T-helper 1 cell treated with Interleukin-12 subunit alpha and Interleukin-12 subunit beta and Interleukin-4 antibody, amounts not matched to agents 30 μg/mL and 1 μg/mL, for 36 hours (primary cell): ENCODE measurements at regions not wholly inside any gene's neighbourhood (a gene's known extent, or its start where the extent isn't known, plus 50 kb on each side); places are given as distances from the start of the nearest gene placed in this dataset.

ENCODE experiments used
- H3K27ac Mint-ChIP-seq: one replicate; pipeline ENCODE4 v1.8.0; 2021; ENCODE audit warnings: mild to moderate bottlenecking, mixed read lengths
- H3K27me3 Mint-ChIP-seq: one replicate; pipeline ENCODE4 v1.8.0; 2021; ENCODE audit warnings: low read depth, mixed read lengths
- H3K36me3 Mint-ChIP-seq: one replicate; pipeline ENCODE4 v1.8.0; 2021; ENCODE audit warnings: low read depth, mixed read lengths
- H3K4me1 Mint-ChIP-seq: one replicate; pipeline ENCODE4 v1.8.0; 2021; ENCODE audit warnings: low read depth, mixed read lengths
- H3K4me3 Mint-ChIP-seq: one replicate; pipeline ENCODE4 v1.8.0; 2021; ENCODE audit warnings: mild to moderate bottlenecking, moderate library complexity, mixed read lengths
- H3K9me3 Mint-ChIP-seq: one replicate; pipeline ENCODE4 v1.8.0; 2021; ENCODE audit warnings: mixed read lengths

DNA sequence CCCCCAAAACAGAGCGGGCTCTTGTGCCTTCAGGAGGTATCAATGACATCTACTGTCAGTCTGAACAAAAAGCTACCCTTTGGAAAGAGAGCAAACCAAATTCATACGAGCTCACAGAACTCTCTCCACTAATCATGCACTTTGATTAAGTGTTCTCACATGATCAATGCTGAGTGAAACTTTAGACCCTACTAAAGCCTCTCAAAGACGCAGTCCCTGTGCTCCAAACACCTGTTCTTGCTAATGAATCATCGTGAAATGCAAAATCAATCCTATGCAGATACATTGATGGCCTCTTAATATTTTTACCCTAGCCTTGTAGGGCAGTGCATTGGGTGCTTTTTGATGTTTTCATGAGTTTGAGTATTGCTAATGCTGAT lies 113.4 kb downstream of the ZBTB18 start:
- no peaks in the 10 kb centered on the region for H3K4me1 Mint-ChIP-seq
- H3K27me3 Mint-ChIP-seq: no peaks in the 10 kb centered on the region
- no peaks in the 10 kb centered on the region for H3K9me3 Mint-ChIP-seq
- H3K36me3 Mint-ChIP-seq: no peaks in the 10 kb centered on the region
- no peak overlapping the region for H3K4me3 Mint-ChIP-seq
- no peak overlapping the region for H3K27ac Mint-ChIP-seq

DNA sequence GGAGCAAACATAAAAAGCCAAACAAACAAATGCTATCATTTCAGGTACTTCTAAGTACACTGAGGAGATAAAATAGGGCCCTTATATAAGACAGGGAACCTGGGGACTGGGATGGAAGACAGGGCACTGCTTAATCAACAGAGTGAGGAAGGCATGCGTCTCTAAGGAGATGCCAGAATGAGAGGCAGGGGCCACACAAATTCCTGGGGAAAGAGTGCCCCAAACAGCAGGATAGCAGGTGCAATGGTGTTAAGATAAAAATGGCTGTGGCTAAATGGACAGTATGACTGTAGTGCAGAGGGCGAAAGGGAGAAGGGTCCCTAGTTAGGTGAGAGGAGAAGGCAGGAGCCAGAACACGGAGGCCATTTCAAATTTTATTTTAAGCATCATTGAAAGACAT lies 113.9 kb downstream of the ZBTB18 start:
- Mint-ChIP-seq H3K9me3 (no peaks in the 10 kb centered on the region), H3K4me3 (no peak overlapping the region), H3K4me1 (no peaks in the 10 kb centered on the region), H3K27ac (no peak overlapping the region), H3K27me3 (no peaks in the 10 kb centered on the region), H3K36me3 (no peaks in the 10 kb centered on the region)

DNA sequence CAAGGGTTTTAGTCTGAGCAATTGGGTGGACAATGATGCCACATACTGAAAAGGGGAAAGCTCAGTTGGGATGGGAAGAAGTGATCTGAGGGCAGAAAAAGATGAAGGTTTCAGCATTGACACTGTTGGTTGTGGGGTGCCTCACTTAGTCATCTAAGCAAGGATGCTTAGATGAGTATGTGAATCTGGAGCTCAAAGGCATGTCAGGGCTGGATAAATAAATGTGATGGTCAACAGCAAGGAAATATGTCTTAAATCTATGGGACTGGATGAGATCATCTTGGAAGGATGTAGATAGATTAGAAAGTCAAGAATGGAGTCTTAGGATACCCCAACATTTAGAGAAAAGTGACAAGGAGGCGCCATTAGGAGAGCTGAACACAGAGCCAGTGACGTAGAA lies 114.6 kb downstream of the ZBTB18 start:
- no peak overlapping the region for H3K27ac Mint-ChIP-seq
- H3K4me1 Mint-ChIP-seq: no peaks in the 10 kb centered on the region
- no peaks in the 10 kb centered on the region for H3K9me3 Mint-ChIP-seq
- H3K36me3 Mint-ChIP-seq: no peaks in the 10 kb centered on the region
- H3K27me3 Mint-ChIP-seq: no peaks in the 10 kb centered on the region
- H3K4me3 Mint-ChIP-seq: no peak overlapping the region

GRCh38 chr1:244171241-244171985 lies 120.3 kb downstream of the ZBTB18 start:
- H3K9me3 Mint-ChIP-seq: no peaks in the 10 kb centered on the region

DNA sequence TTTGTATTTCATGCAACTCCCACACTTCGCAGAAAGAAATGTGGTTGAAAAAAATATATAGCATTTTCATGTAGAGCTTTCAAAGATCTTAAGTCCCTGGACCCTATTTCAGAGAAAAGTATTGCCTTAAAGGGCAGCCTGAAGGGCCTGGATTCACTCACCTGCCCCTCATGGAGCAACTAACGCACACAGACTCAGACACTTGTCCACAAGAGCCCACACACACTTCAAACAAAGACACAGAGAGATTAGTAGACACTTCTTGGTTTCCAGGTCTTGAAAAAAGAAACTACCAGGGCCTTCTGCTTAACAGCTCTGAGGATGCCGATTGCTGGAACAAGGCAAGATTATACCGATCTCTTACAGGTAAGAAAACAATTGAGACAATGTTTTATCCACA lies 122.2 kb downstream of the ZBTB18 start:
- Mint-ChIP-seq H3K4me3 (no peak overlapping the region), H3K27me3 (no peaks in the 10 kb centered on the region), H3K27ac (no peak overlapping the region)

More at GRCh38 chr1:244171241-244171985, 120.3 kb downstream of the ZBTB18 start:
- Mint-ChIP-seq H3K4me1 (no peaks in the 10 kb centered on the region), H3K4me3 (no peak overlapping the region), H3K27ac (no peak overlapping the region), H3K36me3 (no peaks in the 10 kb centered on the region), H3K27me3 (no peaks in the 10 kb centered on the region)

DNA sequence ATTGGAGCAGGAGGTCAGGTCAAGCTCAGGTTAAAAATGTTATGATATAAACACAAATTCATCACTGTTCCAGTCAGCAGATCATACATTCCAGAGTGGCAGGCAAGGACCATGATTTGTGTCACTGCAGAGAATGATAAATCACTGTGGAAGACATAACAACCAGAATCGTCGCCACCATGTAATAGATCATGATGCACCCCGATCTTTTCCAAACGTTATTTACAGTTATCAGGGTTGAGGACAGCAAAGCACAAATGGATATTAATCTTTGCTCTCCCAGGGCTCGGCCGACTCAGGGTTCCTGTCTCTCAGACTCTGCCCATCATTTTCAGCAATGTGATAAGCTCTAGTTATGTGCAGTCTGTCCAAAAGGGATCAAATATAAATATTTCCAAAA lies 122.7 kb downstream of the ZBTB18 start:
- Mint-ChIP-seq H3K36me3 (no peaks in the 10 kb centered on the region), H3K27ac (no peak overlapping the region), H3K27me3 (no peaks in the 10 kb centered on the region), H3K9me3 (no peaks in the 10 kb centered on the region), H3K4me3 (no peak overlapping the region), H3K4me1 (no peaks in the 10 kb centered on the region)

More for the DNA sequence above, 122.2 kb downstream of the ZBTB18 start:
- no peaks in the 10 kb centered on the region for H3K9me3 Mint-ChIP-seq
- no peaks in the 10 kb centered on the region for H3K4me1 Mint-ChIP-seq
- no peaks in the 10 kb centered on the region for H3K36me3 Mint-ChIP-seq

GRCh38 chr1:244174922-244175521 lies 123.9 kb downstream of the ZBTB18 start:
- H3K27ac Mint-ChIP-seq: no peak overlapping the region
- H3K36me3 Mint-ChIP-seq: no peaks in the 10 kb centered on the region
- H3K27me3 Mint-ChIP-seq: no peaks in the 10 kb centered on the region
- no peaks in the 10 kb centered on the region for H3K9me3 Mint-ChIP-seq
- no peak overlapping the region for H3K4me3 Mint-ChIP-seq
- H3K4me1 Mint-ChIP-seq: no peaks in the 10 kb centered on the region

- Mint-ChIP-seq H3K9me3 (no peaks in the 10 kb centered on the region), H3K36me3 (no peaks in the 10 kb centered on the region), H3K4me1 (no peaks in the 10 kb centered on the region), H3K4me3 (no peak overlapping the region), H3K27me3 (no peaks in the 10 kb centered on the region), H3K27ac (no peak overlapping the region)
Observed at GRCh38 chr1:244176201-244176600, 125.1 kb downstream of the ZBTB18 start.

GRCh38 chr1:244180256-244180655 lies 129.2 kb downstream of the ZBTB18 start:
- Mint-ChIP-seq H3K4me1 (no peaks in the 10 kb centered on the region), H3K36me3 (no peaks in the 10 kb centered on the region), H3K9me3 (no peaks in the 10 kb centered on the region)

DNA sequence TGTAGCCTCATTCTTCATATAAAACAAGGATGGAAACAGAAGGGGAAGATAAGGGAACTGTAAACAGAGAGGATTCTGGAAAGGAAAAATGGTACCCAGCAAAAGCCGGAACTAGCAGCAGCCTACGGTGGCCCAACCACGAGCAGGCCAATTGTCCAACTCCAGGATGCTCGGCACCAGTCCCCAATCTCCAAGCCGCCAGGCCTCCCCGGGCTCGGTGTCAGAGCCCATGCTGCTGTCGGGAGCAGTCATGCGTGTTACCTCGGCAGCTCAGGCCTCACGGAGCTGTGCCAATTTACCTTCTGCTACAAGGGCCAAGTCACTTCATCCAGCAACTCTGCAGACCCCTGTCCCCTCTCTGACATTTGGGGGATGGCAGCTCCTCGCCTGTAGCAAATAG lies 130.8 kb downstream of the ZBTB18 start:
- H3K4me1 Mint-ChIP-seq: no peaks in the 10 kb centered on the region
- no peaks in the 10 kb centered on the region for H3K27me3 Mint-ChIP-seq
- H3K4me3 Mint-ChIP-seq: no peak overlapping the region
- no peak overlapping the region for H3K27ac Mint-ChIP-seq
- no peaks in the 10 kb centered on the region for H3K9me3 Mint-ChIP-seq
- no peaks in the 10 kb centered on the region for H3K36me3 Mint-ChIP-seq

More at GRCh38 chr1:244180256-244180655, 129.2 kb downstream of the ZBTB18 start:
- Mint-ChIP-seq H3K27me3 (no peaks in the 10 kb centered on the region), H3K27ac (no peak overlapping the region), H3K4me3 (no peak overlapping the region)

DNA sequence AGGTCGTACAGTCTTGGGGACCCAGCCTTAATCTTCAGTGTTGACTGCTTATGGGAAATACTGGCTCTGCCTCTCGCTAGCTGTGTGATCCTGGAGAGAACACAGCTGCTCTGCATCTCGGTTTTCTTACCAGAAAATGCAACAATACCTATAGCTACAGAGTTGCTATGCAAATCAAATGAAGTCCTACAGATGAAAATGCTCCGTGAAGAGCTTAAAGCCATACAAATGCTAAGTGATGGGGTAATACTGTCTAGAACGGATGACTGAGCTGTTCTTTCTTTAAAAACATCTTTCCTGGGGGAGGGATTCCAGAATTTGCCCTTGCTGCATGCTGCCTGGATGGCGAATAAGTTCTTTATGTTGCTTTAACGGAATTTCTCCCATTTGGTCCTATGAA lies 132.0 kb downstream of the ZBTB18 start:
- H3K4me3 Mint-ChIP-seq: no peak overlapping the region
- H3K27ac Mint-ChIP-seq: no peak overlapping the region
- no peaks in the 10 kb centered on the region for H3K27me3 Mint-ChIP-seq

DNA sequence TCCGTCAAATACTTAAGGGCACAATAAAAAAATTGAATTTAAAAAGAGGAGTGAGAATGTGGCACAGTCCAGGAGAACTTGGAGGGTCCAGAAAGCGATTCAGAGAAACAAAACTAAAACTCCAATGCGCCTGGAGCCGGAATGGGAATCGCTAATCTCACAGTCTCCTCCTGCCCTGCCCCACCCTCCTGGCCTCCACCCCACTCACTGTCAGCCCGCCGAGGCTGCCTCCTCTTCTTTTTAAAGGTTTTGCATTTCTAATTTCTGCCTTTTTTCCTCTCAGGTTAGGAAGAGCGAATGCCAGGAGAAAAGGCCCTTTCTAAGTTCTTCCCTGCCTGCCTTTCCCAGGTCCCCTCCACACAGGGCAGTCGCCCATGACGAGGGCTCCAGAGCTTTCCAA lies 135.3 kb downstream of the ZBTB18 start:
- no peak overlapping the region for H3K4me3 Mint-ChIP-seq
- H3K9me3 Mint-ChIP-seq: no peaks in the 10 kb centered on the region
- H3K27ac Mint-ChIP-seq: no peak overlapping the region
- no peaks in the 10 kb centered on the region for H3K27me3 Mint-ChIP-seq
- H3K36me3 Mint-ChIP-seq: no peaks in the 10 kb centered on the region
- H3K4me1 Mint-ChIP-seq: no peaks in the 10 kb centered on the region

More for the DNA sequence above, 132.0 kb downstream of the ZBTB18 start:
- H3K36me3 Mint-ChIP-seq: no peaks in the 10 kb centered on the region
- no peaks in the 10 kb centered on the region for H3K9me3 Mint-ChIP-seq
- no peaks in the 10 kb centered on the region for H3K4me1 Mint-ChIP-seq

GRCh38 chr1:244187310-244187709 lies 136.2 kb downstream of the ZBTB18 start:
- H3K36me3 Mint-ChIP-seq: no peaks in the 10 kb centered on the region

GRCh38 chr1:244191581-244191980 lies 140.5 kb downstream of the ZBTB18 start:
- no peak overlapping the region for H3K27ac Mint-ChIP-seq
- no peaks in the 10 kb centered on the region for H3K4me1 Mint-ChIP-seq
- no peak overlapping the region for H3K4me3 Mint-ChIP-seq
- H3K9me3 Mint-ChIP-seq: no peaks in the 10 kb centered on the region
- no peaks in the 10 kb centered on the region for H3K27me3 Mint-ChIP-seq
- no peaks in the 10 kb centered on the region for H3K36me3 Mint-ChIP-seq

More at GRCh38 chr1:244187310-244187709, 136.2 kb downstream of the ZBTB18 start:
- Mint-ChIP-seq H3K9me3 (no peaks in the 10 kb centered on the region), H3K4me1 (no peaks in the 10 kb centered on the region), H3K27ac (no peak overlapping the region), H3K27me3 (no peaks in the 10 kb centered on the region), H3K4me3 (no peak overlapping the region)

- Mint-ChIP-seq H3K36me3 (no peaks in the 10 kb centered on the region), H3K27ac (no peak overlapping the region), H3K4me1 (no peaks in the 10 kb centered on the region), H3K27me3 (no peaks in the 10 kb centered on the region), H3K4me3 (no peak overlapping the region), H3K9me3 (no peaks in the 10 kb centered on the region)
Observed at GRCh38 chr1:244192325-244192724, 141.2 kb downstream of the ZBTB18 start.
